Epithelial cell of proximal tubule (primary cell): ENCODE measurements at regions not wholly inside any gene's neighbourhood (a gene's known extent, or its start where the extent isn't known, plus 50 kb on each side); places are given as distances from the start of the nearest gene placed in this dataset.

Source experiments
- DNase-seq: peaks from one replicate; pipeline ENCODE4 v3.0.0-alpha.2; 2011; ENCODE audit warnings: low read depth
- H3K4me3 ChIP-seq: 2 replicates; pipeline ENCODE4 v1.5.1; 2011; ENCODE audit warnings: low read depth, mild to moderate bottlenecking, low read length
- TF ChIP-seq, protein P1 (sequence below): conservative IDR thresholded peaks from 2 replicates; pipeline ENCODE4 v1.5.1; 2012; ENCODE audit warnings: low read depth, mild to moderate bottlenecking, low read length

GRCh38 chr19:28956421-28956820 is 256.5 kb downstream of the UQCRFS1 start:
- no peak overlapping the region for H3K4me3 ChIP-seq

DNA sequence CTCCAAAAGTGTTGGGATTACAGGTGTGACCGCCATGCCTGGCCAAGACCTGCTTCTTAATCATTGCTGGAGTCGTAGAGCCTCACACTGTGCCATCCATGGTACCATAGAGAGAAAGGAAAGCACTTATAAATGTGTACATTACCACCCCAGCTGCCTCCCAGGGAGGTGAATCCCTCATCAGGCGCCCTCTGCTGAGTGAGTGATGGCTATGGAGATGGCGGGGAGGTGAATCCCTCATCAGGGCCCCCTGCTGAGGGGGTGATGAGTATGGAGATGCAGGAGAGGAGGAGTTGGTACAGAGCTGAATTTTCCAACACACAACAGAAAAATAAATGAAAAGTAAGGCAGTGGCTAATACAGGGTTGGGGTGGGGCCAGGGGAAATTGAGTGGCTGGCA is 263.4 kb downstream of the UQCRFS1 start:
- TF ChIP-seq, protein P1, sequence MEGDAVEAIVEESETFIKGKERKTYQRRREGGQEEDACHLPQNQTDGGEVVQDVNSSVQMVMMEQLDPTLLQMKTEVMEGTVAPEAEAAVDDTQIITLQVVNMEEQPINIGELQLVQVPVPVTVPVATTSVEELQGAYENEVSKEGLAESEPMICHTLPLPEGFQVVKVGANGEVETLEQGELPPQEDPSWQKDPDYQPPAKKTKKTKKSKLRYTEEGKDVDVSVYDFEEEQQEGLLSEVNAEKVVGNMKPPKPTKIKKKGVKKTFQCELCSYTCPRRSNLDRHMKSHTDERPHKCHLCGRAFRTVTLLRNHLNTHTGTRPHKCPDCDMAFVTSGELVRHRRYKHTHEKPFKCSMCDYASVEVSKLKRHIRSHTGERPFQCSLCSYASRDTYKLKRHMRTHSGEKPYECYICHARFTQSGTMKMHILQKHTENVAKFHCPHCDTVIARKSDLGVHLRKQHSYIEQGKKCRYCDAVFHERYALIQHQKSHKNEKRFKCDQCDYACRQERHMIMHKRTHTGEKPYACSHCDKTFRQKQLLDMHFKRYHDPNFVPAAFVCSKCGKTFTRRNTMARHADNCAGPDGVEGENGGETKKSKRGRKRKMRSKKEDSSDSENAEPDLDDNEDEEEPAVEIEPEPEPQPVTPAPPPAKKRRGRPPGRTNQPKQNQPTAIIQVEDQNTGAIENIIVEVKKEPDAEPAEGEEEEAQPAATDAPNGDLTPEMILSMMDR = no peak
- no peak overlapping the region for H3K4me3 ChIP-seq
- no peak for DNase-seq

More at GRCh38 chr19:28956421-28956820, 256.5 kb downstream of the UQCRFS1 start:
- DNase-seq = peak; percentile 57
- TF ChIP-seq, protein P1 = no peak

GRCh38 chr19:28949027-28949426 is 263.9 kb downstream of the UQCRFS1 start:
- TF ChIP-seq, protein P1 = no peak
- no peak overlapping the region for H3K4me3 ChIP-seq
- no peak for DNase-seq

GRCh38 chr19:28948566-28948965 is 264.4 kb downstream of the UQCRFS1 start:
- TF ChIP-seq, protein P1 = no peak
- DNase-seq = no peak
- H3K4me3 ChIP-seq = no peak overlapping the region

GRCh38 chr19:28948026-28948425 is 264.9 kb downstream of the UQCRFS1 start:
- DNase-seq = no peak
- TF ChIP-seq, protein P1 = no peak

DNA sequence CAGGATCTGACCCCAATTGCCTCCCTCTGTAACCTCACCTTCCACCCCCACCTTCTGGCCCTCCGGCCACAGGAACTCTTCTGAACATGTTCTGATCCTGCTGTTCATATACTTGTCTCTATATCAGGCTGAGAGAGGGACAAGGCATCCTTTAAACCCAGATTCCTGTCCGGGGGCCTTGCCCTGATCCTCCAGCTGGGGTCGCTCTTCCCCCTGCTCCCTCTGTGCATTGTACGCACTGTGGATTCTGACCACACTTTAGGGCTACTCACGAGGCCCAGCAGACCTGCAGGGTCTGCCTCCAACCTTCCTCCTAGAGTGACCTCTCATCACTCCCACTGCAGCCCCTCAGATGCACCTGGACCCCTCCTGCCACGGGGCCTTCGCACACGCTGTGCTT is 269.3 kb downstream of the UQCRFS1 start:
- TF ChIP-seq, protein P1 = peak; percentile 7
- DNase-seq = no peak

More at GRCh38 chr19:28948026-28948425, 264.9 kb downstream of the UQCRFS1 start:
- H3K4me3 ChIP-seq = no peak overlapping the region

GRCh38 chr19:28941833-28942232 is 271.1 kb downstream of the UQCRFS1 start:
- TF ChIP-seq, protein P1 = no peak
- DNase-seq = no peak
- H3K4me3 ChIP-seq = no peak overlapping the region

More for the DNA sequence above, 269.3 kb downstream of the UQCRFS1 start:
- H3K4me3 ChIP-seq = no peak overlapping the region
